GM18909 (cell line): ENCODE measurements at regions not wholly inside any gene's neighbourhood (a gene's known extent, or its start where the extent isn't known, plus 50 kb on each side); places are given as distances from the start of the nearest gene placed in this dataset.

Source experiments
- ATAC-seq: cut with Tn5 transposase; IDR thresholded peaks from one replicate; pipeline ENCODE4 v1.9.1; 2021; ENCODE audit warnings: mild to moderate bottlenecking; ENCODE audit not compliant: unreplicated experiment, poor library complexity

DNA sequence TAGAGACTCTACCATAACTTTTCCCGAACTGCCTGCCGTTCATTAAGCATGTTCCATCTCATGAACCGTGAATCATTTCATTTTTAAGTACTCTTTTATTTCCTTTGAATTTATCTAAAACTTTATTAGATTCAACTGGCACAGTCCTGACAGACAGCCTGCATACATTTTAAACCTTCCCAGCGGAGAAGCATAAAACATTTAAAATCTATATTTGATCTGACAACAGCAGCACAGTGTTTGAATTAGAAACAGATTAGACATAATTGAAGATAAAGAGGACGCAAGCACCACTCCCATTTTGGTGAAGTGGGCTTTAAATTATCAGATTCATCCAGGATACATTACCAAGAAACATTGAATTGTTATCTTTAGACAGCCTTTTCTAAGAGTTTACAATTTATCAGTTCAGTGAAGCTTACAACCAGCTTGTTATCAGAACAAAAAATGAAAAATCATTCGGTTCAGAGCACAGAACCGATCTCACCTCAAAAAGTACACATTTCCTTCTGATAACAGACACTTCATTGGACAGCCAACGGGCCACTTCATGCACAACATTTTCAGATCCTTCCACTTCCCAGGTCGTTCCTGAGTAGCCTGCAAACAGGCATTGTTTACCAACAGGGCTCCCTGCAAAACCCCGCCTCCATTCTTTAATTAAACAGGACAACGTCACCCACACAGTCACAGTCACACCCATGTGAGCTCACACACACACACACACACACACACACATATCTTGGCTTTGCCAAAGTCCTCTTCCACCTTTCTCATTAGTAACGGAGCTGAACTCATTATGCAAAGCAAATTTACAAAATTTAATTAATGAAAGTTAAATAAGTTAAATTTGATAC is 171.2 kb downstream of the SP3 start:
- no peak for ATAC-seq

DNA sequence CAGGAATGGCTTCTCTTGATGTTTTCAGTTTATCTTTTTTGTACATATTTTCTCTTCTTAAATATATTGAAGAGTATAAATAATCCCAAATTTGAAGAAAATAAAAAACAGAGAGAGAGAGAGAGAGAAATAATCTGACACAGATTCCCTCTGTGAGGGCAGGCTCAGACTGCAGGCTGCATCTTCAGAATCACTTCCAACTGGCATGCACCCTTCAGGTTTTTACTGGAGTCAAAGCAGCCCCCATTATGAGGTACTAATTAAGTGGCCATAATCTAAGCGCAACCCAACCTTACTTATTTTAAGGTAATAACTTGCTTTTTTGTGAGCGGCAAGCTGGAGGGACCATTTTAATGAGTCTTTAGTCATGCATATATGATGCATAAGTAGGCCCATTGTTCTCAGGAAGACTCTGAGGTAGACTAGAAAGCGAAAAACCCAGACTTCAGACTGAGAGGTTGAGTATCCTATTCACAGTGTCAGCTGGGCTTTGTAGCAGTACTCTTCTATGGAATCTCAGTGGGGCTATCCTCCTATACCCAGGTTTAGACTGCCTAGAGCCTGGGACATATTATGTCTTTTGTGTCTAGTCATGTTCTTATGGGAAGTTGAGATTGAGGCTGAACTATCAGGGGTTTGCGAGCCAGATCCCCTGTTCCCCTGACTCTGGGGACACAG is 167.4 kb downstream of the SP3 start:
- ATAC-seq = no peak

DNA sequence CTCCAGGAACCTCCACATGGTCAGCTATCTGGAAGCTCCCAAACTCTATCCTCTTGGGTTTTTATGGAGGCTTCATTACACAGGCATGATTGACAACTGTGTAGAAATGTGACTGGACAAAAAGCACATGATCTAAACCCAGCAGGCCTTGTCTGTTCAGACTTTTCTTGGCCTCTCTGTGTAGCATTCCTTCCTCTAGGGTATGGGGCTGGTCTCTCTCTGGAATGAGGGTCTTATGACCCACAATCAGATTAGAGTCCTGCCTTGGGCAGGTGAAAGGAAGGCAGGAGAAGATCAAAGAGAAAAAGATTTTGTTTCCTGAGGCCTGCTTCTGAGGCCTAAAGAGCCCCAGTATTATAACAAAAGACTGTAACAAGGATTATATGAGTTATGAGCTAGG is 162.7 kb downstream of the SP3 start:
- ATAC-seq = no peak

DNA sequence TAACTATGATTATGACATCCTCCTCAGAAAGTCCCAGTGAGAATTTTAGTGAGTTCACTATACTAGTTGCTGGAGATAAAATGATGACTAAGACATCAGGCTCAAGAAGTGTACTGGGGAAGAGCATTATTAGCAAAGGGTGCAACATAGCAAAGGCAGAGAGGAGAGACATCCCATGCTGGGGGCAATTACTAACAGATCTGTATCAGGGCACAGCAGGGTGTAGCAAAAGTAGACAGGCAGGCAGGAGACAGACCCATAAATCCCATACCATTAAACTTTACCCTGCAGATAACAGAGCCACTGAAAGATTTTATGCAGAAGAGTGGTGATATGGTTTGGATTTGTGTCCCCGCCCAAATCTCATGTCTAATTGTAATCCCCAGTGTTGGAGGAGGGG is 161.7 kb downstream of the SP3 start:
- ATAC-seq = no peak

DNA sequence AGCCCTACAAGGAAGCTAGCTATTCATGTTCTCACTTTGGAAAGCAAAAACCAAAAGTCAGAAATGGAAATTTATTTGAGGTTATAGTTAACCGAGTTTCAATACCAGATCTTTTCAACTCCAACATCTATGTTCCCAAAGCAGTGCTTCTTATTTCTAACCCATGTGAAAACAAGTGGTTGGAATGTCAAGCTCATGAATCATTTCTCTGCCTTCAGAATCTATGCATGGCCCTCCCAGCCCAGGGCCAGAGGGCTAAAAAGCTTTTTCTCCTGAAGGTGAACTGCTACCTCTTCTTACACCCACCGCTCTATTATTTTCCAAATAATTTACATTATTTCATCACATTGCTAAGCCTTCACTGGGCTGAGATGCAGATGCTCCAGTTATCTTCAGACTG is 158.4 kb downstream of the SP3 start:
- no peak for ATAC-seq

DNA sequence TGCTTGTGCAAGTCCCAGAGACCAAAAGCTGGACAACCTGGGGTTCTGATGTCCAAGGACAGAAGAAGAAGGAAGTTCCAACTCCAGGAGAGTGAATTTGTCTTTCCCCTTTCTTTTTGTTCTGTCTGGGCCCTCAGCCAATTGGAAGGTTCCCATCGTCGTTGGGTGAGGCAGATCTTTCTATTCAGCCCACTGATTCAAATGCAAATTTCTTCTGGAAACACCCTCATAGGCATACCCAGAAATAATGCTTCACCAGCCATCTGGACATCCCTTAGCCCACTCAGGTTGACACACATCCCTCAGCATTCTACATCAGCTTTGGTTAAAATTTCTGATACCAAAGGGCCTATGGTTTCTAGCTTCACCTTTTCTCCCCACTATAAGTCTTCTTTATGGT is 156.5 kb downstream of the SP3 start:
- ATAC-seq = no peak

DNA sequence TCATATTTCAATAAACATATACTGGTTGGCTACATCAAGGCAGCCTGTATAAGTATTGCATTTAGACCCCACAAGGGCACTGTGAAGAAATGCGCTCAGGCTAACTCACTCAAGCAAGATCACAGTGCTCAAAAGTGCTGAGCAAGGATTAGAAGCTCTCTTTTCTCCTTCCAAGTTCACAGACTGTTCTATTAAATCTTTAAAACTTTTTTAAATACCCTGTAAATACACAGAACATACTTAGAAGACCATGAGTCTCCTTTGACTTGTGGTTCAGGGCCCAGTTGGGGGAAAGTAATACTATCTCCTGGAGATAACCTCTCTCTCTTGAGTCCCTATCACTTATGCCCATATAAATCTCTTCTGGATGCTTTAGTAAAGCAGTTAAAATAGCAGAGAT is 152.9 kb downstream of the SP3 start:
- ATAC-seq = no peak

DNA sequence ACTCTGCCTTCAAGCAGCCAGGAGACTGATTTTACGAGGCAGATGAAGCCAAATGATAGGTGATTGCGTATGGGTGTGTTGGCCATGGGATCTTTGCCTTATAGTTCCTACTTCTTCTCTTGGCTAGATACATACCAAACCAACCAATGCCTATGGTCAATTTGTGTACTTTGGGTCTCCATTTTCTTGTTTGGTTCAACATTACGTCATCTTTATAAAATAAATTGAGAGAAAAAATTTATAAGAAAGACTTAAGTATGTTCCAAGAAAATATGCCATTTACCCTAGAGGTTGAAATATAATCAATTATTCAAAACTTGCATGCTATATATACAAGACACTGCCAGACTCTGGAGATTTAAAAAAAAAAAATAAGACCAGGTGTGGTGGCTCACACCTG is 150.9 kb downstream of the SP3 start:
- ATAC-seq = no peak

DNA sequence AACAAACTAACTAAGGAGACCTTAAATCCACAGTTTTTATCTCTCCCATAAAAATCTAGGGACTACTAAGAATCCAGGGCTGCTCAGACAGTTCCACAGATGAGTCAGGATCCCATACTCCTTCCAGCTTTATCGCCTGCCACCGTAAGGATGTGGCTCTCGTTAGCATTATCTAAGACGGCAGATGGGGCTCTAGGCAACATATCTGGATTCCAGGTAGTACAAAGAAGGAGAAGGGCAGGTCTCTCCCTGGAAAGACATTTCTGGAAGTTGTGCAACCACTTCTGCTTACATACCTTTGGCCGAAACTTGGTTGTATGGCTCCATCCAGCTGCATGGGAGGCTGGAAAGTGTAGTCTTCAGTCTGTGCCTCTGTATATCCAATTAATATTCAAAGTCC is 149.4 kb downstream of the SP3 start:
- no peak for ATAC-seq

DNA sequence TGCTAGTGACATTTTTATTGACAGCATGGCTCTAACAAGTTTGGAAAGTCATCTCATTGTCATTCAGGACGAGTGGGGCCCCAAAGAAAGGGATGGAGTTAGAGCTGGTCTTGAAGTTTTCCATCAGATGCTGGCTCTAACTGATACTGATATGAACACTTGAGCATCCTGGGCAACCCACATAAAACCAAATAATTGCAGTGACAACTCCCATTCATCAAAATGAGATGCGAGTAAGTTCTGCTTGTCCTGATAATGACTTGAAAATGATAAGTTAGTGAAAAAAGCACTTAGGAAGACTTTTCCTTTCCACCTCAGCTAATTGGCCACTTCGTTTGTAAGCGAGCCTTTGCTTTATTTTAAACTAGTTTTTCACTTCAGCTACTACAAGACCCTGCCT is 147.6 kb downstream of the SP3 start:
- ATAC-seq = no peak

DNA sequence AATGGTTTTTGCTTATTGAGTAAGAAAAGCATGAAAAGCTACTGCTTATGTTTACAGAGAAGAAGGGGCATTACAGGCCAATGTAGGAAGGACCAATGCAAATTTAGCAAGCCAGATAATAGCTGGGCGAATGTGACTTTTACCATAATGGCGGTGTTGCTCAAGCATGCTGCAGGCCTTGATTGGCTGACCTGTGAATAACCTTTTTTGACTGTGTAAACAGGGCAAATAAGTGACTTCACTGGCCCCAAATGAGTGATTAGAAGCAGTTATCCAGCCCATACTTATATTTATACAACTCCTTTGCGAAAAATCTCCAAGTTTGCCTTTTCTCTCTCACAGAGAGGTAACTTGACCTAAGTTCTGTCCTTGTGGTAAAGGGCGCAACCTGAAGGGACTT is 146.9 kb downstream of the SP3 start:
- no peak for ATAC-seq

DNA sequence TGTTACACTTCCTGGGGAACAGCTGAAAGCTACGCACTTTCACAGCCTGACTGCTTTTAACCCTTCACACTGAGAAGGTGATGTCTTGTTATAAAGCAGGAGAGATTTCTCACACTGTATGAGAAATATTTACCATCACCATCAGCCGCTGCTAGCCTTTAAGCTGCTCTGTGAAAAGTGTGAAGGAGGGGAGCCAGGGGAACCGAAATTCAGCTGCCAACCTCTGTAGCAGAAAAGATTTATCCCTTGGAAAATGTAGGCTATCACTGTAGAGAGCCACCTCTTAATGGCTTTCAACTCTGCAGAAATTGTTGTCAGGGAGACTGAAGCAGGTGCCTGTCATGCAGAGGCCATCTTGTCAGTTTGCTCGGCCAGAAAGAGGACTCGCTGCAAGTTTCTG is 145.3 kb downstream of the SP3 start:
- no peak for ATAC-seq

DNA sequence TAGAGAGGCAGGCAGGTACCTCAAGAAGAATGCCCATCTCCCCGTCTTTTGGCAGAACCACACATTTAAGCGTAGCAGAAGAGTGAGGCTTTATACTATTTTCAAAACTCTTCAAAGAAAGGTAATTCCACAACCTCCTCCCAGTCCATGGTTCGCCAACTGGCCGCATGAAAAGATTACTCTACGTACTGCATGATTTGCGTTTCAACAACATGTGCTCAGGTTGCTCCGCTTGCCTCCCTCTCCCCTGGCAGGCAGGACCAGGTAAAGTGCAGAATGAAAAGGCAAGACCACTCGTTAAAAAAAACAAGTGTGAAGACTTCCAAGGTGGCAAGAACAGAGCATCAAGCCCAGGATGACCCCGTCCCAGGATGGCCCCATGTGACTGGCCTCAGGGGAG is 143.7 kb downstream of the SP3 start:
- ATAC-seq = no peak

DNA sequence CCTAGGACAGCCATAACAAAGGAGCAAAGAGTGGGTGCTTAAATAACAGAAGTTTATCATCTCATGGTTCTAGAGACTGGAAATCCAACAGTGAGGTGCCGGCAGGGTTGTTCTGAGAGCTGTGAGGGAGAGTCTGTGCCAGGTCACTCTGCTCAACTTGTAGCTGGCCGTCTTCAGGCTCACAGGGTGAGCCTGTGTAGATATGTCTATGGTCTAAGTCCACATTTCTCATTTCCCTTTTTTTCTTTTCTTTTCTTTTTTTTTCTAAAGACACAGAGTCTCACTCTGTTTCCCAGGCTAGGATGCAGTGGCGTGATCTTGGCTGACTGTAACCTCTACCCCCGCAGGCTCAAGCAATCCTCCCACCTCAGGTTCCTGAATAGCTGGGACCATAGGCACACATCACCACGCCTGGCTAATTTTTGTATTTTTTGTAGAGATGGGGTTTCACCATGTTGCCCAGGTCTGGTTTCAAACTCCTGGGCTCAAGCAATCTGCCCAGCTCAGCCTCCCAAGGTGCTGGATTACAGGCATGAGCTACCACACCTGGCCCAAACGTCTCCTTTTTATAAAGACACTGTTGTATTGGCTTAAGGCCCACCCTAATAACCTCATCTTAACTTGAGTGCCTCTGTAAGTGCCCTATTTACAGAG is 142.2 kb downstream of the SP3 start:
- ATAC-seq = no peak

DNA sequence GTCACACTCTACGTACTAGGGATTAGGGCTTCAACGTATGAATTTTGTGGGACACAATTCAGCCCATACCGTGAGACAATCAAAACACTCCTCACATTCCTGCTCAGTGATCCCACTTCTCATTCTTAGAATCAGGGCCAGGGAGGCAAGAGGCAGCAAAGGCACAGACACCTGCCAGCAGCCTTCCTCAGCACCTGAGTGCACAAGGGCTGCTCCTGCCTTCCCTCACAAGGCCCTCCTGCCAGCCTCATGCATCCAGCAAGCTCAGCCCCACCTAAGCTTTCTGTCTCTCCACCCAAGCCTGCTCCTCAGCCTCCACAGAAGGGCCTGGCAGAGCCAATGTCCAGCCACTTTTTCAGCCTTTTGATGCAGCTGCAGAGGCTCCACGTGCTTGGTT is 141.6 kb downstream of the SP3 start:
- no peak for ATAC-seq

DNA sequence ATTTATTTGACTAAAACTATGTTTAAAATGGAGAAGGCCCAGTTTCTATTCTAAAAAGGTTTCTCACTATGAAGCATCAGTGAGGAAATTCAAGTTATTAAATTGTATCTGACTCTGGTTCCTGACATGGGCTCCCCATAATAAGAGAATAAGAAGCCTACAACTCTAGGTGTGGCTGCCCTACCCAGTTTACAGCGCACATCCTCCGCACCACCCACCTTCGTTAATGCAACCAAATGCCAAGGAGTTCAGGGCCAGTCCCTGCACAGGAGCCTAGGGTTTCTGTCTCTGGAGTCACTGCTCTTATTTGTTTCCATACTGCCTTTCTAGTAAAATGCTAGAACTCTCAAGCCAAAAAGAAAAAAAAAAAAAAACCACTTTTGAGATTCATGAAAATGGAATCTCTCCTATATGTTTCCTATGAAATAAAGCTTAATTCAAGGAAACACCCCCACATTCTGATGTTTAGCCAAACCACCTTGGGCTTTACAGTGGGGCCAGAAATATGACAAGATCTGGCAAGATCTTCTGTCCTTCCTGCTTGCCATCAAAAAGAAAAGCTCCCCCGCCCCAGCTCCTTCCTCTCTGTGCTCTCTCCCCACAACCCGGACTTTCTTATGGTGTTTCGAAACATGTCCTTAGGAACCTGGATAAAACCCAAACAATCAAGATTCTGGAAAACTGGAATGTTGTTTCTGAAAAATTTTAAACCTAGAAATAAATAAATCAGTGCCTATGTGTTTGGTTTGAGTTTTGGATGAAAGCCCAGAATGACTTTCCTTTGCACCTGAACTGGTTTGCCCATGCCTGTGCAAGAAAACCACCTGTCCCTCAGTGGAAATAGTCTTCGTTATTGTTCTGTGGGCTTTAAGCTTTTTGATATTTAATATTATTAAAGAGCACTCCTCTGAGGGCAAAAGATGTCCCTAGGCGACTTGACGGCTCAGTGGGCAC is 136.7 kb downstream of the SP3 start:
- ATAC-seq = no peak

DNA sequence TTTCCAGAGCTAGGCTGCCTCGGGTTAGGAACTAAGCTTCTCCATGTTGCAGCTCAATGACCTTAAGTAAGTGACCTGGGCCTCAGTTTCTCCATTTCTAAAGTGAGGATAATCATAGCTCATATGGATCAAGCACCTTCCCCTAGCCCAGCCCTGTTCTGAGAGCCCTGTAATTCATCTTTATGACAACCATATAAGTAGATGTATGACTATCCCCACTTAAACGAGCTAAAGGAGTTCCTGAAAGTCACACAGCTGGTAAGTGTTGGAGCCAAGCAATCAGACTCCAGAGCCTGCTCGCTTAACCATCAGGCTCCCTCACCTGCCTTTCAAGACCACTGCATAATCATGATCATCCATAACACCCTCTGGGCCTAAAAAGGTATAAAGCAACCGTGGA is 135.4 kb downstream of the SP3 start:
- no peak for ATAC-seq

DNA sequence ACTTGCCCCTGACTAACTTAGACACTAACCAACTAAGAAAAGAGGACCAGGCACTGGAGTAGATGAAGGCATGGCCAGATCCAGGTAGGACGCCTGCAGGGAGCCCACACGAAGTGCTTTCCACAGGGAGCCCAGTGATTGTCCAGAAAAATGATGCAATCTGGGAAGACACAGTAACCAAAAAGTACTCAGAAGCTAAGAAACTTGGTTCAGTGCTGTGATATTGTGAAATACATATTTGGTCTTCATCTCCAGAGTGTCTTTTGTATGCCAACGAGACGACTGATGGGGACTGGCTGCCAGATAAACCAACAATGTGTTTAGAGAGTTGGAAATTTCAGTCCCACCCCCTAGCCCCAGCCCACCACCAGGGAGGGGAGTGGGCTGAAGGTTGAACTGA is 135.0 kb downstream of the SP3 start:
- no peak for ATAC-seq

DNA sequence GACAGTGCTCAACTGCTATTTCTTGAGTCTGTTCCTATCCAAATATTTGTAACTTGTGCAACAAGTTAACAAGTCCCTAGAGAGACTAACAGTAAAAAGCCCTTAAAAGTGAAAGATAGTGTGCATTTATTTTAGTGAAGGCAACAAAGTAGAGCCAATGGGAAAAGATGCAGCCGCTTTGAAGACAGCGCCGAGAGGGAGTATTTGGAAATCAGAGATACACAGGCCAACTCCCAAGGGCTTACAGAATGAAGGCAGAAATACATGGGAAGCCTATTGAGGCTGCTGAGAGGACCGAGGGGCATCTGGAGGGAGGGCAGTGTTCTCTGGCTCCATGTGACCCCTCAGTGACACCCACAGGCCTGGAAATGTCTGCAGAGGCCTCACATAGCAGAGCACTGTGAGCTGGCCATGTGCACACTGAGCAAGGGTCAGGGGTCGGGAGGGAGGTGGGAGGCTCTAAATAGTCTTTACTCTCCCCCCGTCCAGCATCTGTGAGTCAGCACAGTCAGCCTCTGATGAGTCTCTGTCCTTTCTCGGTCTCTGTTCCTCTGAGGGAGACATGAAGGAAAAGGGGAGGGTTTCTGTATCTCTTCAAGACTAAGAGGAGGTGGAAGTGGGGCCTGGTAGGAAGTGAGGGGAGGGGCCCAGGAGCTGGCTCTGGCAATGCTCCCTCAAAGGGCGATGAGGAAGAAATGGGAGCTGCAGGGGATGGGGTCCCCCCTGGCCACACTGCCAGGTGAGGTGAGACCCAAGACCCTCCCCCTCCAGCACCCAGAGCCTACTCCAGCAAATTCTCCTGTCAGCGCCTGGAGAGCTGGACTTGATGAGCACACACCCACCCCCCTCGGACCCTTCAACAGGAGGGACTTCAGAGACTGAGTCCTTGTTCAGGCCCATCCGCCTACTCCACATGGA is 133.6 kb downstream of the SP3 start:
- ATAC-seq = no peak
